ENCODE measurements at regions not wholly inside any gene's neighbourhood (a gene's known extent, or its start where the extent isn't known, plus 50 kb on each side); places are given as distances from the start of the nearest gene placed in this dataset.
"Not testable (repeated sequence)": the region's sequence is repeated elsewhere in the genome, so short reads cannot be mapped to it uniquely, and the experiment has no call there.

- TF ChIP-seq CTCF, POLR2A (IDR thresholded peaks at IDR 0.05): not testable (repeated sequence)
Measured at GRCh38 chr12:72754026-72754425, 481.9 kb downstream of the TRHDE start.

All from testis (tissue), 2 donors.